GM03348 (cell line): ENCODE measurements at regions not wholly inside any gene's neighbourhood (a gene's known extent, or its start where the extent isn't known, plus 50 kb on each side); places are given as distances from the start of the nearest gene placed in this dataset.

Experiments
- DNase-seq: peaks from one replicate; pipeline ENCODE4 v3.0.0; 2012; ENCODE audit warnings: low spot score

DNA sequence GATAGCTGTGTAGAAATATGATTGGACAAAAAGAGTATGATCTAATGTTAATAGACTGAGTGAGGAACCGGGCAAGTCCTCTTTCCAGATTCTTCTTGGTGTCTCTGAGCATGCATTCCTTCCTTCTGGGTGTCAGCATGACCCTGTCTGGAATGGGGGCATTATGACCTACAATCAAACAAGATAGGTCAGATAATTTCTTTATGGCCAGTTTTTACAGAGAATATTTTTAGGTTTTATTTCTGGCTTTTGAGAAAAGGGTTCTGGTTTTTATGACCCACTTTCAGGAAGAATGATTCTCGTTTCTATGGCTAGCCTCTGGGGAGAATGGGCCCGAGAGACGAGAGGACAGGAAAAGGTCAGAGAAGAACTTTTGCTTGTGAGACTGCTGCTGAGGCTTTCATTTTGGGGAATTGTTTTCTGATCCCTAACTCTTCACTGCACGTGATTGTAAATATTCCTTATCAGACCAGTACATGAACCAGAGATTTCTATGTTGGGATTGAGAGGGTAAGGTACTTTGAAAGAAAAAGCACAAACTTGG is 383.8 kb downstream of the AASDHPPT start:
- DNase-seq = no peak

DNA sequence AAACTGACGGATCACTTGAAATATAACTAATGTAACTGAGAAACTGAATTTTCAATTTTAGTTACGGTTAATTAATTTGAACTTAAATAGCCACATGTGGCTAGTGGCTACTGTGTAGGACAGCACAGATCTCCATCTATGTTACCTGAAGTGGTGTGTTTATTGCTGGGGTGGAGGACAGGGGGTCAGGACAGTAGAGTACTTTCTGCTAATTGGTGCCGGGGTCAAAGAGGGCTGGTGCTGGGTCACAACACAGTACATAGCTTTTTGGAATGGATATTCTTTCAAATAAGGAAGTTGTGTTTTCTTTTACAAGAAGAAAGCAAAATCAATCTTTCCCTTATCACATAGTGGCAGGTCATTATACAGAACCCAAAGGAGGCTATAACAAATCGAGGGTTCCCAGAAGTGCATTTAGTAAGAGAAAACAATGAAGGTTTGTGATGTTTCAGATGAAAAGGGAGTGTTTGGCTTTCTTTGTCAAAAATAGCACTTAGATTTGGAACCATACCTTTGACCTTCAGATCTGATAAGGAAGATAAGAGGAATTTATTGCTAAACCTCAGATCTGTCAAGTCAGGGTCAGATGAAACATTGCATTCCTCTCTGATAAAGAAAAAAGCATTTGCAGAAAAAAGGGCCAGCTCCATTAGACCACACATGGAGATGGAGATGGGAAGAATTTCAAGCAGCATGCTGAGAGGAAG is 384.5 kb downstream of the AASDHPPT start:
- DNase-seq = no peak

DNA sequence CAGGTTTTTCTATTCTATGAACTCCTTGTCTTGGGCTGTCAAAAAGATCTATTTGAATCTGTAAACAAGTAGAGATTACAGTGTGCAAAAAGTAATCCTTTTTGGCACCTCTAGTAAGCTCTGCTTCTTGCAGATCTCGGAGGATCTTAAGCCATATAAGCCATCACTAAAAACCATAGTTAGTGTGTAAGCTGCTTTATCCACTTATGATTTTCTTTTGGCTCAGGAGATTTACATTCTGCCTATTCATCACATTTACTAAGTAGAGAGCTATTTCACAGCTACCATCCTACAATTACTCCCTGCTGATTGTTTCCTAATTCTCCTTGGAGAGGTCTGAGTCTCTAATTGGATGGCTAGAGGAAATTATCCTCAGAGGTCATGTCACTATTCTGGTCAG is 385.7 kb downstream of the AASDHPPT start:
- no peak for DNase-seq

DNA sequence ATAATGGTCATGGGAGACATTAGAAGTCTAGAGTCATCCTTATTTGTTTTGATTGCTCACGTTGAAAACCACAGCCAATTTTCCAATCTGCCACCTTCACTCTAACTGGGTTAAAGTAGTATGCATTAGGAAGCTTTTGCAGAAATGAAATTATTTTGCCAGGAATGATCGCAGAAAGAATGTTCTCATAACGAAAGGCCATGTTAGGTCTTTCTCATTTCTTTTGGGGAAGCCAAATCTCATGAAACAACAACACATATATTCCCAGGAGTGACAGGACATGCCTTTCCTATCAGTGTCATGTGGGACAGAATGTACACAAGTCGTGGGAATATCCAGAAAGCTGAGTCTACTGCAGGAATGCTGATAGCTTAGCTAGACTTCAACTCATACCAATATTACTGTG is 386.3 kb downstream of the AASDHPPT start:
- no peak for DNase-seq

DNA sequence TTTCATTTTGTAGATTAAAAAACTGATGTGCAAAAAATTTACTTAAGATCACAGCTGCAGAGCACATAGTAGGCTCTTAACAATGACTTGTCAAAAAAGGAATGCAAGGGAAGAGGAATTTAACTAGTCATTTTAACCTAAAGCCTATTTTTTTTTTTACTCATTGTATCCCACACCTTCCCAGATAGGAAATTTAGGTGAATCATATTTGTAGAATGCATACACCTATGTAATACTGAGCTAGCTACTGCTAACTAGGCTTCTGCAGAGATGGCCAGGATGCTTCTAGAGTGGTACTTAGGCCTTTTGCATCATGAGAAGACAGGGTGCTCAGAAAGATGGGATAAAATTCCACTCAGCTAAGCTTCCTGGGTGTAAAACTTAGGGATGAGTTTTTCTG is 387.3 kb downstream of the AASDHPPT start:
- no peak for DNase-seq

DNA sequence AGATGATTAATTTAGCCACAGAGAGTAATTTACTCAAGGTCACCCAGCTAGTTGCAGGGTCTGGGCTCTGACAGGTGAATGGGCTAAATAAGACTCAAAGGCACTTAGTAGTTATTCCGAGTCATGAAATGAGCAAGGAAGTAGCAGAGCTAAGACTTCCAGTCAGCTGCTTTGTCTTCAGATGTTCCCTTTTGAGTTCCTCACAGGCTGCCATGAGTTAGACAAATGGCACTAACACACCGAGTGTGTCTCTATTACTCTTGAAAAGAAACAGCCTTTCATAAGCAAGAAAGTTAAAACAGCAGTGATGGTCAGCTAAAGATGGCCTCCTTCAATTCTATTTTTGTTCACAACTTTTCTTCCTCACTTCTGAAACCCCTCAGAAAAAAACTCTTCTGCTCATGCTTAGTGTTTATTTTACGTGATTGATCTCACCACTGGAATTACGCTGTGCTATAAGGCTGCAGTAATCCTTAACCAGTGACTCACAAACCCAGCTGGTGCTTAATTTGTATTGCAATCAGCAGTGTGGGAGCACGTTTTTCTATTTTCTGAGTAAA is 389.1 kb downstream of the AASDHPPT start:
- no peak for DNase-seq

DNA sequence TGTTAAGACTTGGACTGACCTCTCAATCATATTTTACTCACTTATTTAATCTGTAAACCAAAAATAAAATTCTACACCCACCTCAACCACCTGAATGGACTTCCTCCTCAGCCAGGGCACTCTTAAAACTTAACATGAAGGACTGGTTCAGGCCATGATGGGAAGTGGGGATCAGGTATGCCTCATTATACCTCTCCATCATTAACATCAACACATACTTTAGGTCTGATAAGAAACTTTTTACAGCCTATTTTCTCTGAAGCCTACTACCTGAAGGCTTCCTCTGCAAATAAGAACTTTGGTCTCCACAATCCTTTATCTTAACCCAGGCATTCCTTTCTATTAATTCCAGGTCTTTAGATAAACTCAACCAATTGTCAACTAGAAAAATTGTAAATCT is 390.0 kb downstream of the AASDHPPT start:
- no peak for DNase-seq

DNA sequence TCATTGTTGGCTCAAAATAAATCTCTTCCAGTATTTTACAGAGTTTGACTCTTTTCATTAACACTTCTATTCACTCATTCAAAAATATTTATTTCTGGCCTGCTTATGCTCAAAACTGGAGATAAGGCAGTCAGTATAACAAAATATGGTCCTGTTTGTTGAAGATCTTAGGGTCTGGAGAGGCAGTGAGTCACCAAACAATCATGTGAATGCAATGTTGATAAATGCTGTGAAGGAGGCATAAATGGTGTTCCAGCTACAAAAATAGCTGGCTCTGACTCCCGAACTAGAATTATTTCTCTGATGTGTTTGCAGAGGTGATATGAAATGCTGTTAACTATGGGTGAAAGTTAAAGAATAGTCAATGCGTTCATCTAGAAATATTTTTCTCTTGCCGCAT is 390.6 kb downstream of the AASDHPPT start:
- no peak for DNase-seq

DNA sequence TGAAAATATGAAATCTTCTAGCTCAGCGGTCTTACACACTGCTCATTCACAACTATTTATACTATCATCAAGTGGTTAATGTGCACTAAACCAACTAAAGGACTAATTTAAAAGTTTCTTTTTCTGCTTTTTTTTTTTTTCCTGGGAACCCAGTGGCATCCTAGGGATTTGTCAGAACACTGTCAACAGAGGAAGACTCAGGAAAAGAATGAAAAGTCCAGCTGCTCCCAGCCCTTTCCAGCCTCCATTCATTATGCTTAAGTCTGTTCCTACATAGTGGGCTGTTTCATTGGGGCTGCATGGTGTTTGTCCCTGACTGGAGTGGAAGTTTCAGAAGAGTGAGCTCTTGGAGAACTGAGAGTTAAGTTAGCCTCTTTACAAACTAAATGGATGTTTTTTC is 391.1 kb downstream of the AASDHPPT start:
- no peak for DNase-seq

DNA sequence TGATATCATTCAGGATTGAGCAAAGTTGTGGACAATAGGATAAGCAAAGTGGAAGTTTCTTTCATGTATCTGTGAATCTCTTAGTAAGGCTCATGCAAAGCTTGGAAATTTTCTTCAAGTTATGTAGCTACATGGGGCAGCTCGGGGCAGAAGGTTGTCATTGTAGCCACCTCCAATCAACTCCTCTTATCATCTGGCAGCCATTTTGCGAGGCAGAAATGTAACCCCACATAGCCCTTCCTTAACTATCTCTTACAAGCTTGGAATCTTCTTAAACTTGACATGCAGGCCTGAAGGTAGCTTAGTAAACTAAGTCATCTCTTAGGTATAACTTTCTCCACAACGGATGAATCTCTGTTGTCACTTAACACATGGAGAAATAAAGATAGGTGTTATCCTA is 392.8 kb downstream of the AASDHPPT start:
- DNase-seq = no peak

DNA sequence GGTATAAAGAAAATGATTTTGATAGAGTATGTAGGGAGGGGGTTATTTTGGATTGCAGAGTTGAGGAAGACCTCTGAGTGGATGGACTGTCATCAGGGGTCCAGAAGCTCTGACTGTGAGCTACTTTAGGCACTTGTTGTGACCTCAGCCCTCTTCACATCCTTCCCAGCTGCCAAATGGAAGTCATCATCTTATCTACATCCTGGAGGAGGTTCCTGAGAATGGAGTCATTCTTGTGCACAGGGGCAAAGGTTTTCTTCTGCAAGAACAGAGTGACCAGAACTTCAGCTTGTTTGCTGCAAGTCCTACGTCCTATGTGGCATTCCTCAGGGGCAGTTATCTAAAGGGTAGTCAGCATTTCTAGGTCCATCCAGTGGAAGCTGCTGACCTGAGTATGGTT is 393.8 kb downstream of the AASDHPPT start:
- DNase-seq = no peak

DNA sequence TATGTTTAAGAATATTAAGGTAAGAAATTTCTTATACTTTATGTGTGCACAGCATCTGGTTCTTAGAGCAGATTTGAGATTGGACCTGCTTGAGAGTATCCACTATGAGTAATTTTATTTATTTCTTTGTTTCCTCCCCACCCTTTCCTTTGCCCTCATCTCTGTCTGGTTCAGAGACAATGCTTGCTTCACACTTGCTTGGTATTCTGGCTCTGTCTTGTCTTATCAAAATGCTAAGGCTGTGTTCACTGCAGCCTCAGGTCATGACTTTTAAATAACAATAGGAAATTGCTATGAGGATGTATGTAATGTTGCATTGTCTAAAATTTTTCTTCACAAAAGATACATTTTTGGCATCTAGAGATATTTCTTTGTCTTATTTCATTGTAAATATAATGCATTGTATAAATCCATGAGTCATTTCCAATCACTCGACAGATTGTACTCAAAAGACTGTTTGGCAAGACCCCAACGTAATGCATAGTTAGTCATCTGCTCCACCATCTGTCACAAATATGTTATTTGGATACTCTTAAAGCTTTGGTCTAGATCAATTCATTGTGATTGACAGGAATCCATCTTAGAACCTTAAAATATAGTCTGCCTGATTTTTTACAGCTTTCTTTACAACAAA is 395.7 kb downstream of the AASDHPPT start:
- DNase-seq = no peak

DNA sequence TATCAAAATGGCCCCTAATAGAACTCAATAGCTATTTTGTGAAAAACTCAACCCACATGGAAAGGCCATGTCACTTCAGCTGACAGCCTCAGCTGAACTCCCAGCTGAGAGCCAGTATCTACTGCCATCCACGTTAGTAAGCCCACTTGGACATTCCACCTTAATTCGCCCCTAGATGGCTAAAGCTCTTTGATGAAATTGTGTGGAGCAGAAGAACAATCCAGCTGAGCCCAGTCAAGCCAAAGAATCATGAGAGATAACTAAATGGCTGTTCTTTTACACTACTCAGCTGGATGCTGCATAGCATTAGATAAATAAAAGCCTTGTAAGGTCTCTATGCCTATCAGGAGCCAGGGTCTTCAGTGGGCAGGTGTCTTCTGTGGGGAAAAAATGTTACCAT is 396.8 kb downstream of the AASDHPPT start:
- no peak for DNase-seq

DNA sequence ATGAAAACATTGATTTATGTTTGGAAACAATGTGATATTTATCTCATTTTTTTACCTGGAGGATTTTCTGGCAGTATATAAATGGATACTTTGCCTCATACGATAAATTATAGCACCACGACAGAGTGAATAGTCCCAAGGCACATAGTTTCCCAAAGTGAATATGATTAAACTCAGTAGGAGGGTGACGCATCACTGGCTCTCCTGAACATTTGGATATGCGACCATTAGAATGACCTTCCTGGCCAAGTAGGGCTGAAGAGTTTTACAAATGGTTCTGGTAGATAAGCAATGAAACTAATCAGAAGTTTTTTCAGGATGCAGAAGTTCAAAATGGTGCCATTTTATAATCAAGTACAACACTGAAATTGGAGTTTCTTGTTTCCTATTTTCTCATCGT is 397.7 kb downstream of the AASDHPPT start:
- no peak for DNase-seq

DNA sequence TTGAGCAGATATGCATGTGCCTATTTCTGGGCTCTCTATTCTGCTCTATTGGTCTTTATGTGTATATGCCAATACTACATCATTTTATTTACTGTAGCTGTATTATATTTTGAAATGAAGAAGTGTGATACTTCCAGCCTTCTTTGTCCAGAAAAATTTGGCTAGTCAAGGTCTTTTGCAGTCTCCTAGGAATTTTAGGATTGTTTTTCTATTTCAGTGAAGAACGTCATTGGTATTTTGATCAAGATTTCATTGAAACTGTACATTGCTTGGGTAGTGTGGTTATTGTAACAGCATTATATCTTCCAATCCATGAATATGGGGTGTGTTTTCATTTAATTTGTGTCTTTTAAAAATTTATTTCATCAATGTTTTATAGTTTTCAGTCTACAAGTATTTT is 400.3 kb downstream of the AASDHPPT start:
- DNase-seq = no peak

DNA sequence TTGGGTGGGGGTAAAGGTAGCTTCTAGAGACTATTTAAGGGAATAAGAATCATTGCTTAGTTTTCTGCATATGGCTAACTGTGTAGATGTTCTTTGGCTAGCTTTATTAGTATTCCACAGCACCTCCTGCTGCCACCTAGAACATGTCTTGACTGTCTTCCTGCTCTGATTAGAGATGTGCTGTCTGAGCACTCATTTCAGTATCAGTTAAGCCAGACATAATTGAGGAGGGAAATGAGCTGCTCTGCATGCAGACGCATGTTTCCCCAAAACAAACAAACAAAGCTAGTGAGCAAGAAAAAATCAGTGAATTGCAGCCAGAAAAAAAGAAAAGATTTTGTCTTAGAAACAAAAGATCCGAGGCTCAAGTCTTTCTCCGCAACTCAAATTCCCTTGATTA is 402.2 kb downstream of the AASDHPPT start:
- no peak for DNase-seq

DNA sequence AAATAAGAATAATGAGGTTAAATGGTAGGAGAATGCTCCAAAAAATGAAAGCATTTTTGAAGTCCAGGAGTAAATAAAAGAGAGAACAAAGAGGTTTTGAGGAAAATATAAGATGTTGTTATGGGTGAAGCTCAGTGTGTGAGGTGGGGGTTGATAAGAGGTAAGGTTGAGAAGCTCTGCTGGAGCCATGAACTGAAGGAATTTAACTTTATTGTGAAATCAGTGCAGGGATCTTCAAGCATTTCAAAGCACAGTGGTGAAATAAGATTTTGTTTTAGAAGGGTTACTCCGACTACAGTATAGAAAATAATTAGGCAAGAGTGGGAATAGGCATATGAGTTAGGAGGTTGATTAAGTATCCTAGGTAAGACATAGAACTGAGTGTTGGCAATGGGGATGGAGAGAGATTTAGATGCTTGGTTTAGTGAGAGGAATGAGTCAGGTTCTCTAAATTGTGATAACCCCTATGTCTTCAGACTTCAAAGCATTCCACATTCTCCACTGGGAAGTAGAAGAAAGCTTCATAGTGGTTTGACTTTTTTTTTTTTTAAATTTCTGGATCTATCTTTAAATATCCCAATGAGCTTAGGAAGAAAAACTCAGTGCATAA is 403.2 kb downstream of the AASDHPPT start:
- DNase-seq = no peak

DNA sequence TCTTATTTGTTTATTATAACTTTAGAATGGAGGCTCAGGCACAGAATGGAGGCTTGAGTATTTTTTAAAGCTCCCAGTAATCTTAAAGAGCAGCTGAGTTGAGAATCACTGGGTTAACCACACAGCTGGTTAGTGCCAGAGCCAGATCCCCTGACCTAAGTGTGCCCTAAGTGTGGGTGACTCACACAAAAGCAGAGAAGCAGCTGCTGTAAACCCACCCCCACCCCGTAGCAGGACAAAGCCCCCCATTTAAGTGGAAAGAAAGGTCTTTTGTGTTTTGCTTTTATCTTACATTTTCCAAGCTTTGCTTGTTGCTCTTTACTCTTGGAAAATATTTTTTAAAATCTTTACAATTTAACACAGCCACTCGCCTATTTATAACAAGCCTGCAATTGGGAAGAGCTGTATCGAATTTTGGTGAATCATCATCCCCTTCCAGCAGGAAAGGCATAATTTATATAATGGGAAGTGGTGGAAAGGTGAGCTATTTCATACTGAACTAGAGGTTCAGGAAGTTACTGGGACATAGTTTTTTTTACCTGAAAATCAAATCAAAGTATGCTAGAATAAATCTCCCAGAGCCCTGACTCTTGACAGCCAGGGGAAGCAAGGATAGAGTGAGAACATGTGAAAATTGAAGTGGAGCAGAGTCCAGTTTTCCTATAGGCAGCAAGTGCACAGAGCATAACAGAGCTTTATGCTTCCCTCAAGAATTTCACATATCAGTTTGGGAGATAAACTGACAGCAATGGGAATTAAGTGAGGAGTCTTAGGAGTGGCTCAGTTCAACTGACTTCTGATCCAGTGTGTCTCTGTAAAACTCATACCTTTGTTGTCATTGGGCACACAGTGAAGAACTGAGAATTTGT is 405.7 kb downstream of the AASDHPPT start:
- DNase-seq = peak; percentile 6

DNA sequence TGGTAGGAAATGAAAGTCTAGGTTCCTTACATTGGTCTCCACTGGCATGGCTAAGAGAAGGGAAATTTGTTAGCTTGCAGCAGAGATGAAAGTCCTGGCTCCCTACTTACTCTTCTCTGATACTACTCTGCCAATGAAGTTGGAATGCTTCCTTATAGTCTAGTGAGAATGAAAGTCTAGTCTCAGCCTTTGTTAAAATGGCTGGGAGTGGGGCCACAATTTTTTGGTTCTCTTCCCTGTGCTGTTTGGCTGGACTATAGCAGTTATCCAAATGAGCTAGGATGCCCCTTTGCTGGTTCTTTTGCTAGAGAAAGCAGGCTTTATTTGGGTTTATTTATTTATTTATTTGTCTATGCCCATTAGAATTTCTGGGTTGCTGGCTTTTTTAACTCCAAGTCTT is 414.3 kb downstream of the AASDHPPT start:
- no peak for DNase-seq

DNA sequence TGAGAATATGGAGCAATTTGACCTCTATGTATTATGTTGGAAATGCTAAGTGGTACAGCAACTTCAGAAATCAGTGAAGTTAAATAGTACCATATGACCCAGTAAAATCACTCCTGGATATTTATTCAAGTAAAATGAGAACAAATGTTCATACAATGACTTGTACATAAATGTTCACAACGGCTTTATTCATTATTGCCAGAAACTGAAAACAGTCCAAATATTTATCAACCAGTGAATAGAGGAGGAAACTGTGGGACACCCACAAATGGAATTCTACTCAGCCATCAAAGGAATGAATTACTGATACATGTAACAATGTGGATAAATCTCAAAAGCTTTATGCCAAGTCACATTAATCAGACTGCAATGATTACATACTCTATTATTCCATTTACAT is 416.3 kb downstream of the AASDHPPT start:
- DNase-seq = no peak

DNA sequence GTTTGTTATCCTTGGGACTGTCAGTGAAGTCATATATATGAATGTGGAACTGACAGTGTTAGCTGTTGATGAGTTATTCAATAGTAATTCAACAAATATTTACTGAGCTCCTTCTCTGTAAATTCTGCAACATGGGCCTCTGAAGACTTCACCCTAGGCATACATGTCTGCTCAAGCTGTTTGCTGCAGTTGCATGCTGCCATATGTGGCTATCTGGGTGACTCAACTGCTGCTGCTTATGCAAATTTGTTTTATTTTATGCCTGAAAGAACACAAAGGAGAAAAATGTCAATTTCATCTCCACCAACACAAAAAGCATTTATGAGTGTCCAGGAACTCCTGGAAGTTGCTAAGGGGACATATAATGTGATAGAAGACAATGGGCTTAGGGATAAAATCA is 417.6 kb downstream of the AASDHPPT start:
- DNase-seq = no peak

DNA sequence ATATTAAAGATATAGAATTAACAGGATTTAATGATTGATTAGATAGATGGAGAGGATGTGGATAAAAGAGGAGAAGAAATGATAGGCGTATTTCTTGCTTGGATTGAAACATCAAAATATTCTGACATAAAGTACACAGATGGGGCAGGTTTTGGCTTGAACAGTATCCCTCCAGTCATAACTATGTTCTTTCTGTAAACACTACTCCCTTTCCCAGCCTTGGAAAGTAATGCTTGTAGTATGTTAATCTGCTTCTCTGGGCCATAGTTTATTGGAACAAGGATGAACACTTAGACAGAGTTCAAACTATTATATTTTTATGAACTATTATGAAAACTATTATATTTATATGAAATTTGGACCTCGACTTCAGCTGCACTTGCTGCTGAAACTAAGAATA is 419.2 kb downstream of the AASDHPPT start:
- DNase-seq = no peak
